Neural cell (in vitro differentiated cells): ENCODE measurements at regions not wholly inside any gene's neighbourhood (a gene's known extent, or its start where the extent isn't known, plus 50 kb on each side); places are given as distances from the start of the nearest gene placed in this dataset.

ENCODE experiments used
- H2AFZ ChIP-seq: fragments of 200-600, 300-800 bp; sonication (generic), shearing (Covaris generic); 2 replicates; pipeline ENCODE4 v1.6.0; 2014; ENCODE audit warnings: low read depth, mild to moderate bottlenecking, antibody characterized with exemption, low read length, moderate library complexity
- H3F3A ChIP-seq: fragments of 200-600 bp; shearing (Covaris generic); 2 replicates; pipeline ENCODE4 v1.6.1; 2016; ENCODE audit warnings: mild to moderate bottlenecking, moderate library complexity, mixed read lengths, antibody characterized with exemption, low read length; ENCODE audit not compliant: insufficient read depth, poor library complexity, severe bottlenecking
- H3K27ac ChIP-seq: fragments of 200-600, 300-800 bp; sonication (generic), shearing (Covaris generic); 2 replicates; pipeline ENCODE4 v1.5.1; 2014; ENCODE audit warnings: mild to moderate bottlenecking, low read length, moderate library complexity
- H3K27me3 ChIP-seq: fragments of 300-800, 200-600 bp; sonication (generic), shearing (Covaris generic); 2 replicates; pipeline ENCODE4 v1.6.0; 2014; ENCODE audit warnings: mild to moderate bottlenecking, low read depth, low read length, moderate library complexity; ENCODE audit not compliant: insufficient read depth
- H3K36me3 ChIP-seq: fragments of 300-800, 200-600 bp; sonication (generic), shearing (Covaris generic); 2 replicates; pipeline ENCODE4 v1.5.1; 2014; ENCODE audit warnings: mild to moderate bottlenecking, antibody characterized with exemption, low read length, moderate library complexity; ENCODE audit not compliant: insufficient read depth
- H3K4me2 ChIP-seq: fragments of 300-800, 200-600 bp; sonication (generic), shearing (Covaris generic); 2 replicates; pipeline ENCODE4 v1.6.0; 2014; ENCODE audit warnings: mild to moderate bottlenecking, low read length
- H3K4me3 ChIP-seq: fragments of 300-800, 200-600 bp; sonication (generic), shearing (Covaris generic); 2 replicates; pipeline ENCODE4 v1.5.1; 2014; ENCODE audit warnings: mild to moderate bottlenecking, low read length, moderate library complexity
- H3K79me2 ChIP-seq: fragments of 200-600 bp; shearing (Covaris generic); replicated peaks from 2 replicates; pipeline ENCODE4 v1.6.0; 2014; ENCODE audit warnings: mild to moderate bottlenecking, low read length, moderate library complexity; ENCODE audit not compliant: insufficient read depth
- H3K9ac ChIP-seq: fragments of 300-800, 200-600 bp; sonication (generic), shearing (Covaris generic); 2 replicates; pipeline ENCODE4 v1.6.1; 2016; ENCODE audit warnings: mild to moderate bottlenecking, low read length, mixed read lengths
- H3K9me2 ChIP-seq: fragments of 200-600 bp; shearing (Covaris generic); 2 replicates; pipeline ENCODE4 v1.6.1; 2016; ENCODE audit warnings: mild to moderate bottlenecking, low read length, mixed read lengths; ENCODE audit not compliant: insufficient read depth
- H3K9me3 ChIP-seq: fragments of 200-600, 300-800 bp; sonication (generic), shearing (Covaris generic); 2 replicates; pipeline ENCODE4 v1.6.1; 2016; ENCODE audit warnings: mild to moderate bottlenecking, mixed run types, low read length, moderate library complexity, mixed read lengths
- H4K20me1 ChIP-seq: fragments of 200-600 bp; shearing (Covaris generic); 2 replicates; pipeline ENCODE4 v1.6.1; 2016; ENCODE audit warnings: mild to moderate bottlenecking, mixed run types; ENCODE audit not compliant: insufficient read depth
- EP300 ChIP-seq: fragments of 450-650 bp; conservative IDR thresholded peaks from 2 replicates; pipeline ENCODE4 v1.6.1; 2014; ENCODE audit warnings: antibody characterized with exemption, mild to moderate bottlenecking, moderate library complexity; ENCODE audit not compliant: poor library complexity, severe bottlenecking
- EZH2 ChIP-seq: fragments of 200-600, 300-800 bp; shearing (Covaris generic), sonication (generic); IDR thresholded peaks from 2 replicates; pipeline ENCODE4 v1.6.1; 2014; ENCODE audit warnings: antibody characterized with exemption, low read length, borderline replicate concordance, mild to moderate bottlenecking; ENCODE audit not compliant: insufficient read depth, poor library complexity, severe bottlenecking
- MXI1 ChIP-seq: fragments of 450-650 bp; conservative IDR thresholded peaks from 2 replicates; pipeline ENCODE4 v1.6.1; 2014; ENCODE audit warnings: antibody characterized with exemption, mild to moderate bottlenecking; ENCODE audit not compliant: poor library complexity, severe bottlenecking
- POLR2AphosphoS5 ChIP-seq: IDR thresholded peaks from 2 replicates; pipeline ENCODE4 v1.6.1; 2012
- RAD21 ChIP-seq: fragments of 450-650 bp; conservative IDR thresholded peaks from 2 replicates; pipeline ENCODE4 v1.6.1; 2014; ENCODE audit warnings: antibody characterized with exemption, mild to moderate bottlenecking, moderate library complexity
- SMC3 ChIP-seq: fragments of 450-650 bp; conservative IDR thresholded peaks from 2 replicates; pipeline ENCODE4 v1.6.1; 2014; ENCODE audit warnings: antibody characterized with exemption, mild to moderate bottlenecking, moderate library complexity; ENCODE audit not compliant: poor library complexity
- TAF1 ChIP-seq: IDR thresholded peaks from 2 replicates; pipeline ENCODE4 v1.6.1; 2012; ENCODE audit warnings: low read depth
- TF ChIP-seq, protein P1 (sequence below): IDR thresholded peaks from 2 replicates; pipeline ENCODE4 v1.6.1; 2012; ENCODE audit warnings: borderline replicate concordance
- TF ChIP-seq, protein P2 (sequence below): fragments of 450-650 bp; IDR thresholded peaks from 2 replicates; pipeline ENCODE4 v1.5.1; 2014; ENCODE audit warnings: antibody characterized with exemption, mild to moderate bottlenecking, moderate library complexity; ENCODE audit not compliant: poor library complexity, severe bottlenecking

DNA sequence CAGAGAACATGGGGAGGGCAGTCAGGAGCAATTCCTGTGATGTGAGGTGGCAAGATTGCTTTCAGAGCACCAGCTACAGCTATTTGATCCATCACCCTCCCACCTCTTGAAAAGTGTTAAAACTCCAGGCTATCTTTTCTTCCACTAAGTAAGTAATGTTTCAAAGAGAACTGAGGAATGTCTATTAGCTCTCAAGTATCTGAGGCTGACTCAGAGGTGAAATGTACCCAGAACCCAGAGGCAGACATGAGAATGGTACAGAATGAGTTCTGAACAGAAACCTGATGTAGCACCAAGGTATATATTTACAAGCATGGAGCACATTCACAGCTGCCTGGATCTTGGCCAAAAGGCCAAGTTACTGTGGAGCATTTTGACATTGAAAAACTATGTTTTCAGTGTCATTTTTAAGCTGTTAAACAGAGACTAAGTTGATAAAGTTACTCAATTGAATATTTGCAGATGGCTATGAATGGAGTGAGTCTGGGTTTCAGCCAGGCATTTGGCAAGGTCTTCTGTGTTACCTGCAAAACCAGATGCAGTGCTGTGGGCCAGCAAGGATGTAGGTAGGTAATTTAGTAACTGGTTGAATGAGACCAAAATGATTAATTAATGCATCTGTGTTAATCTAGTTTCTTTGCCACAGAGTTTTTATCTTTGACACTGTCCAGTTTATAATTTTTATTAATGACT, 227.7 kb upstream of the CD96 start:
- Histone ChIP-seq H3K27ac (no peak overlapping the region), H3K4me2 (no peak overlapping the region), H3K9me3 (no peaks in the 10 kb centered on the region), H3K27me3 (no peaks in the 10 kb centered on the region), H3K36me3 (no peaks in the 10 kb centered on the region), H3F3A (no peaks in the 10 kb centered on the region), H3K4me3 (no peak overlapping the region), H3K9ac (no peak overlapping the region), H4K20me1 (no peaks in the 10 kb centered on the region), H3K79me2 (no peaks in the 10 kb centered on the region), H2AFZ (no peak overlapping the region), H3K9me2 (no peaks in the 10 kb centered on the region)
- TF ChIP-seq, protein P1, sequence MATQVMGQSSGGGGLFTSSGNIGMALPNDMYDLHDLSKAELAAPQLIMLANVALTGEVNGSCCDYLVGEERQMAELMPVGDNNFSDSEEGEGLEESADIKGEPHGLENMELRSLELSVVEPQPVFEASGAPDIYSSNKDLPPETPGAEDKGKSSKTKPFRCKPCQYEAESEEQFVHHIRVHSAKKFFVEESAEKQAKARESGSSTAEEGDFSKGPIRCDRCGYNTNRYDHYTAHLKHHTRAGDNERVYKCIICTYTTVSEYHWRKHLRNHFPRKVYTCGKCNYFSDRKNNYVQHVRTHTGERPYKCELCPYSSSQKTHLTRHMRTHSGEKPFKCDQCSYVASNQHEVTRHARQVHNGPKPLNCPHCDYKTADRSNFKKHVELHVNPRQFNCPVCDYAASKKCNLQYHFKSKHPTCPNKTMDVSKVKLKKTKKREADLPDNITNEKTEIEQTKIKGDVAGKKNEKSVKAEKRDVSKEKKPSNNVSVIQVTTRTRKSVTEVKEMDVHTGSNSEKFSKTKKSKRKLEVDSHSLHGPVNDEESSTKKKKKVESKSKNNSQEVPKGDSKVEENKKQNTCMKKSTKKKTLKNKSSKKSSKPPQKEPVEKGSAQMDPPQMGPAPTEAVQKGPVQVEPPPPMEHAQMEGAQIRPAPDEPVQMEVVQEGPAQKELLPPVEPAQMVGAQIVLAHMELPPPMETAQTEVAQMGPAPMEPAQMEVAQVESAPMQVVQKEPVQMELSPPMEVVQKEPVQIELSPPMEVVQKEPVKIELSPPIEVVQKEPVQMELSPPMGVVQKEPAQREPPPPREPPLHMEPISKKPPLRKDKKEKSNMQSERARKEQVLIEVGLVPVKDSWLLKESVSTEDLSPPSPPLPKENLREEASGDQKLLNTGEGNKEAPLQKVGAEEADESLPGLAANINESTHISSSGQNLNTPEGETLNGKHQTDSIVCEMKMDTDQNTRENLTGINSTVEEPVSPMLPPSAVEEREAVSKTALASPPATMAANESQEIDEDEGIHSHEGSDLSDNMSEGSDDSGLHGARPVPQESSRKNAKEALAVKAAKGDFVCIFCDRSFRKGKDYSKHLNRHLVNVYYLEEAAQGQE = no peak
- TF ChIP-seq SMC3 = no peak
- no peak for TF ChIP-seq POLR2AphosphoS5

DNA sequence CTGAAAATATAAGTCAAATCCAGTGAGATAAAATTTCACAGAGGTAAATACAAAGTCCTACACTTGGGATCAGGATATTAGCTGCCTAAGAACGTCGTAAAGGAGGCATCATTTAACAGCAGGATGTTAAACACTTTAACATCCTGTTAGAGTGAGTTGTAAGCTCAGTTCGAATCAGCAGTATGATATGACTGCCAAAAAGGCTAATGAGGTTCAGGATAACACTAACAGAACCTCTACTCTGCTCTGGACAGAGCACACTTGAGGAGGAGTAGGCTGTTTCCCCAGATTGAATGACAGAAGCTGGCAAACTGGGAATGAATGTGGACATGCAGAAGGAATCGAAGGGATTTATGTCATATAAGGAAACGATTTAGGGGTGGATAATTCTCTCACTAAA, 227.1 kb upstream of the CD96 start:
- Histone ChIP-seq H2AFZ (no peak overlapping the region), H3K79me2 (no peaks in the 10 kb centered on the region), H3K9ac (no peak overlapping the region), H4K20me1 (no peaks in the 10 kb centered on the region), H3K27ac (no peak overlapping the region), H3F3A (no peaks in the 10 kb centered on the region), H3K4me2 (no peak overlapping the region), H3K9me2 (no peaks in the 10 kb centered on the region), H3K36me3 (no peaks in the 10 kb centered on the region), H3K9me3 (no peaks in the 10 kb centered on the region), H3K4me3 (no peak overlapping the region), H3K27me3 (no peaks in the 10 kb centered on the region)
- TF ChIP-seq EZH2 (no peak), EP300 (no peak), MXI1 (no peak), TAF1 (no peak), RAD21 (no peak), SMC3 (no peak), POLR2AphosphoS5 (no peak)
- TF ChIP-seq, protein P2, sequence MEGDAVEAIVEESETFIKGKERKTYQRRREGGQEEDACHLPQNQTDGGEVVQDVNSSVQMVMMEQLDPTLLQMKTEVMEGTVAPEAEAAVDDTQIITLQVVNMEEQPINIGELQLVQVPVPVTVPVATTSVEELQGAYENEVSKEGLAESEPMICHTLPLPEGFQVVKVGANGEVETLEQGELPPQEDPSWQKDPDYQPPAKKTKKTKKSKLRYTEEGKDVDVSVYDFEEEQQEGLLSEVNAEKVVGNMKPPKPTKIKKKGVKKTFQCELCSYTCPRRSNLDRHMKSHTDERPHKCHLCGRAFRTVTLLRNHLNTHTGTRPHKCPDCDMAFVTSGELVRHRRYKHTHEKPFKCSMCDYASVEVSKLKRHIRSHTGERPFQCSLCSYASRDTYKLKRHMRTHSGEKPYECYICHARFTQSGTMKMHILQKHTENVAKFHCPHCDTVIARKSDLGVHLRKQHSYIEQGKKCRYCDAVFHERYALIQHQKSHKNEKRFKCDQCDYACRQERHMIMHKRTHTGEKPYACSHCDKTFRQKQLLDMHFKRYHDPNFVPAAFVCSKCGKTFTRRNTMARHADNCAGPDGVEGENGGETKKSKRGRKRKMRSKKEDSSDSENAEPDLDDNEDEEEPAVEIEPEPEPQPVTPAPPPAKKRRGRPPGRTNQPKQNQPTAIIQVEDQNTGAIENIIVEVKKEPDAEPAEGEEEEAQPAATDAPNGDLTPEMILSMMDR = no peak
- TF ChIP-seq, protein P1 = no peak
